AML-193 (cell line): ENCODE measurements at regions not wholly inside any gene's neighbourhood (a gene's known extent, or its start where the extent isn't known, plus 50 kb on each side); places are given as distances from the start of the nearest gene placed in this dataset.
A peak's percentile ranks its signal among the peaks of the same experiment; 100 is the strongest.
"Not testable (repeated sequence)": the region's sequence is repeated elsewhere in the genome, so short reads cannot be mapped to it uniquely, and the experiment has no call there.

Experiments
- DNase-seq, 2 experiments: peaks; one replicate each; lab custom pipeline; 2025; lab: John Stamatoyannopoulos, UW

- DNase-seq, result no peak
Observed at GRCh38 chr6:156600678-156601077, 176.5 kb upstream of the ARID1B start.

DNA sequence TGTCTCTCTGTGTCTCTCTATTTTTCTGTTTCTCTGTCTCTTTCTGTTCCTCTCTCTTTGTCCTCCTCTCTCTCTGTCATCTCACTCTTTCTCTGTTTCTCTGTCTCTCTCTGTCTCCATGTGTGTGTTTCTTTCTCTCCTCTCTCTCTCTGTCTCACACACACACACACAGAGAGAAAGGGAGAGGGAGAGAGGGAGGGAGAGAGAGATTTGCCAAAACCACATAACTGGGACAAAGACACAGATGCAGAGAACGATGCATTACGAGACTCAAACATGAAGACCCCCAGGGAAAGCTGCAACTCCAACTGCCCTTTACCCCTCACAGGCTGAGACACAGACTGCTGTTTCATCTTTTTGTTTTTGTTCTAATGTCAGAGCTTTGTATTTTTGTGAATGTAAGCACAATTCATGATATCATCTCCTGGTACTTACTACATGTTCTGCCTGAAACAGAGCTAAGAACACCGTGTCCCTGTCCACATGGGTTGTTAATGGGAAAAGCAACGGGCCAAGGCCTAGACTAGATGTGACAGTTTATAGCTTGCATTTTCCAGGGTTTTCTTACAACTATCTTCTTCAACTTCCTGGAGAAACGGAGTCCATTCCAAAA is 177.1 kb upstream of the ARID1B start:
- DNase-seq, result no peak

GRCh38 chr6:156599366-156599765 is 177.8 kb upstream of the ARID1B start:
- no peak for DNase-seq

DNA sequence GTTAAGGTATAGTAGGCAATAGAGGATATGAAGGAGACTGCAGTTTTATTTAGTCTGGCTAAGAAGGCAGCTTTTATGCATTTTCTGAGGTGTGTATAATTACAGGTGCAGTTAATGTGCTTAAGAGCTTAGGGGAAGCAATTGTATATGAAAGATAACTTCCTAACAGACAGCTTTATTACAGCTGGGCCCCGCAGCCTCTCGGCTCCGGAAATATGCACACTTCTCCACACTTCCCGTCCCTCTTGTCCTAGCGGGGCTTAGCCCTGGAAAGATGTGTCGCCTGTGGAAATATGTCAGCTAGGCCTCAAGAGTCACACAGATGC is 178.4 kb upstream of the ARID1B start:
- no peak for DNase-seq

GRCh38 chr6:156598071-156598854 is 178.9 kb upstream of the ARID1B start:
- DNase-seq, result no peak

DNA sequence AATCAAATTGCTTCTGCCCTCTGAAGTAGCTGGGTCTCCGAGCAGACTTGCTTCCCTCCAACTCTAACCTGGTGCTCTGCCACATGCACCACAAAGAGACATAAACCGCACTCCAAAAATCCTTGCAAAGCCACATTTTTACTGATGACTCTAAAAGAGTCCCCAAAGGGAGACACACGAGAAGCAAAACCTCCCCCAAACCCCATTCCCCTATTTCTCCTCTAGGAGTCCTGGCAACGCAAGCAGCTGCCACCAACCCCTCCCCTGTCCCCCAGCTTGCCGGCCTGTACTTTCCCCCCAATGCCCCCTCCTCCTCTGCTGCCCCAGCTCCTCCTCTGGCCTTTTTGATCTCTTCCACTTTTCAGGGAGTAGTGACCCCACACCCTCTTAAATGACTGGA is 180.1 kb upstream of the ARID1B start:
- DNase-seq, result no peak

DNA sequence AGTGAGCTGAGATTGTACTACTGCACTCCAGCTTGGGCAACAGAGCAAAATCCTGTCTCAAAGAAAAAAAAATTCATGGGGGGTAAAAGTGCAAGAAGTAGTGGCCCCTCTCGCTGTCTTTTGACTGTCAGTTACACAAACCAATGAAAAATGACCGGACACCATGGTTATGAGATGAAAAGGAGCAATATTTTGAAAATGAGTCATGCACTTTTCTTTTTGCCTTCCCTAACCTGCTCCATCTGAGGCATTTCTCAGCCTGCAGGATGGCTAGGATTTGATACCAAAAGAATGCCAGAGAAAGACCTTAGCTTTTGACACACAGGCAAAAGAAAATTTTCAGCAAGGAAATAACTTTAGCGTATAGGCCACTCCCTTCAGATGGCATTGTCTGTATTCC is 181.7 kb upstream of the ARID1B start:
- DNase-seq, result no peak

DNA sequence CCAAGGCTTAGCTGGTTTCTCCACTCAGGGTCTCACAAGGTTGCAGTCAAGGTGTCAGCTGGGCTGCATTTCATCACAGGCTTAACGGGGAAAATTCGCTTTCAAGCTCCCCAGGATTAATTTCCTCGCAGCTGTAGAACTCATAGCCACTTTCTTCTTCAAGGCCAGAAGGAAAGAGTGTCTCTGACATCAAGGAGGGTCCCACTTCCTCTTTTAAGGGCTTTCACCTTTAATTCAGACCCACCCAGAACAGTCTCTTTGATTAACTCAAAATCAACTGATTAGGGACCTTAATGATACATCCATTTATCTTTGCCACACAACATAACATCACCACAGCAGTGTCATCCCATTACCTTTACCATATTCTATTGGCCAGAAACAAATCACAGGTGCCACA is 183.3 kb upstream of the ARID1B start:
- DNase-seq, result no peak

GRCh38 chr6:156593127-156593526 is 184.1 kb upstream of the ARID1B start:
- no peak for DNase-seq

DNA sequence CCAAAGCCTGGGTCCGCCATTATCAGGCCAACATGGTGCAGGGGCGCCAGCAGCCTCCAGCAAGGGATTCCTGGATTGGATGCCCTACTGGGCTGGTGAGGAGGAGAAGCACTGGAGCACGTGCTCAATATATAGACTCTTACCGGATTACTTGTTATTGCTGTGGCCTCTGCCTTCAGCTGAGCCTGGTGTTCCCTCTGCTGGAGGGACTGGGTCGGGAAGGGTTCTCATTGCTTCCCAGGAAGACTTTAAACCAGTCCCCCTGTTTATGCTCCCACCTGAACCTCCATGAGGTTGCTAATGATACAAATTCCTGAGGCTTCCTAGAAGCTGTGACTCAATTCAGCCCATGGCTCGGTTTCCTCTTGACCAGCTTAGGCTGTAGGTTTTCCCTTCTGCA is 186.7 kb upstream of the ARID1B start:
- no peak for DNase-seq

DNA sequence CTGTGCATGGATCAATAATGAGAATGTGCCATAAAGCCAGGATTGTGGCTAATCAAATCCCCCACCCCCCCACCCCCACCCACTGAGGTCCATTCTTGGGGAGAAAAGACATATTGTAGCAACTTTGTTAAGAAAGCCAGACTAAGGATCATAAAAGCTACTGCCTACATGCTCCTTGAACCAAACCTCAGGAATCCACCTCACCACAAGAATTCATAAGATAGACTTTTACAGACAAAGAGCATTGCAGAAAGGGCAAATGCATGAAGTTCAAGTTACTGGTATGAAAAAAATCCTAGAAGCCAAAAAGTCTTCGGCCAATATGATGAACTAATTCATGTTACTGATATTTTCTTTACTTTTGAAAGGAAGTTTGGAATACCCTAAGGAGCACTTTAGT is 187.9 kb upstream of the ARID1B start:
- no peak for DNase-seq

DNA sequence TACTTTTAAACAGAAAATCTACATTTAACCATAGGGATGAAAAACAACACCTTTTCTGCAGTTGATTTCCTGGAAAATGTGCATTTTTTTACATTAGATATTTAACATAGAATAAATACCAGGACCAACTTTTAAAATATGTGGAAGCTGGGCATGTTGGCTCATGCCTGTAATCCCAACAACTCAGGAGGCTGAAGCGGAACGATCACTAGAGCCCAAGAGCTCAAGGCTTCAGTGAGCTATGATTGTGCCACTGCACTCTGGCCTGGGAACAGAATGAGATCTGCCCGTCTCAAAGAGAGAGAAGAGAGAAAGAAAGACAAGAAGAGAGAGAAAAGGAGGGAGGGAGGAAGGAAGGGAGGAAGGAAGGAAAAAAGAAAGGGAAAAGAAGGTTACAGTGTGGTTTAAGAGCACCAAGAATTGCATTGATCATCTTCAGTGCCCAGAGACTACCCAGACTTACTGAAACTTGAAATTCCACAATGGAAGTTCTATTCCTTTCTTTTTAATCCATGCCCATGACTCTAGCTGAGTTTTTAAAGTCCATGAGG is 189.4 kb upstream of the ARID1B start:
- no peak for DNase-seq

GRCh38 chr6:156587071-156587470 is 190.1 kb upstream of the ARID1B start:
- no peak for DNase-seq

DNA sequence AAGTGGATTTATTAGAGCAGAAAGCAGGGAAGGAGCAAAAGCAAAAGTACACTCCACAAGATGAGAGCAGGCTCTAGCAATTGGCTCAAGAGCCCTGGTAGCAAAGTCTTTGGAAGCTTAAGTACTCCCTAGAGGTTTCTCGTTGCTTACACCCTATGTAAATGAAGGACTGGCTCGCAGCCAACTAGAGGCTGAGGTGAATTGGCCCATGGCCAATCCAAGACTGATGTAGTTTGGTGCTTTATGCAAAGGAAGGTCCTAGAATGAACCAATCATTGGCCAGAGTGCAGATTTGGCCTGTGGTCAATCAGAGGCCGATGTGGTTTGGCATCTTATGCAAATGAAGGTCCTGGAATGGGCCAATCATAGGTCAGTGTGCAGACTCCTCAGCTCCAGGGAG is 191.3 kb upstream of the ARID1B start:
- no peak for DNase-seq

- not testable (repeated sequence) for DNase-seq
Observed at GRCh38 chr6:156584121-156584520, 193.1 kb upstream of the ARID1B start.

DNA sequence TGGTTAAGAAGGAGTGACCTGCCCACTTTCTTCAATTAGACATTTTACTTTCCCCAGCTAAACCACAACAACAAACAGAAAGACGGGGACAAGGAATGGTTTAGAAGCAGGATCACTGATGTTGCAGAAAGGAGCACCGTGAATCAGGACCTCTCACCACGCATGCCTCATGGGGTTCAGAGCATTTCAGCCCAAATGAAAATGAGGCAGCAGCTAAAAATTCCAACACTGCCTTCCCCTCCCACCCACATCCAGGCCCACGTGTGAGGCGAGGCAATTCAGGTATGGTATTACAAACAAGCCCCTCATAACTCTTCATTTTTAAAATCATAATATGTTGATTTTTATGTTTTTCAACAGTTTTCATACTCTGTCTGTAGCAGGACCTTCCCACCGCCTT is 194.1 kb upstream of the ARID1B start:
- no peak for DNase-seq

DNA sequence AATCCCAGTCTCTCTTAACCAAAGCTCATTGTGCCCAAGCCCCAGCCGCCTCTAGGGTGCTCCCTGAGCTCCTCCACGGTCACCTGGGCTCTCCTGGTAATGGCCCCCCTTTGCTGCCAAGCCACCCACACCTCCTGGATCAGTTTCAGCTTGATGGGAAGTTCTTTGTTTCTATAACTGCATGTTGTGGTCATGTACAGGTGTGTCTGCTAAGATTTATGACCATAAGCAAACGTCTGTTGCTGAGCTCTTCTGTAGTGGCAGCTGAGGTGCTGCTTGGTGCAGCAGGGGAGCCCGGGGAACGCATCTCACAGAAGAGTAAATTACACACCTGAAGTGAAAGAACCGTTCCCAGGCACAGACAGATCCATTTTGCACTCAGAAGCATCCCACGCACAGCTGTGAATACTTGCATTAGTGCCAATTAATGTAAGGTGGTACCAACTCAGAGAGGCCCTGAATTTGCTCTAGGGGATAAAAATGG is 194.6 kb upstream of the ARID1B start:
- no peak for DNase-seq

DNA sequence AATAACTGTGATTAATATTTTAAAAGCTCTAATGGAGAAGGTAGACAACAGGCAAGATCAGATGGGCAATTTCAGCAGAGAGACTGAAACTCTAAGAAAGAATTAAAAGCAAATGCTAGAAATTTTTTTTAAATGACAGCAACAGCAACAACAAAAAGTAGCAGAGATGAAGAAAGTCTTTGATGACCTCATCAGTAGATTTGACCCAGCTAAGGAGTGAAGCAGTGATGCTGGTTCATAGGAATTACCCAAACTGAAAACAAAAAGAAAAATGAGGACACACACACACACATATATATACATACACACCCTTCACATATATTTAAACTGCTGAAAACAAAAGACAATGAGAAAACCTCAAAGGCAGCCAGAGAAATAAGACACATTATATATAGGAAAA is 197.6 kb upstream of the ARID1B start:
- no peak for DNase-seq

DNA sequence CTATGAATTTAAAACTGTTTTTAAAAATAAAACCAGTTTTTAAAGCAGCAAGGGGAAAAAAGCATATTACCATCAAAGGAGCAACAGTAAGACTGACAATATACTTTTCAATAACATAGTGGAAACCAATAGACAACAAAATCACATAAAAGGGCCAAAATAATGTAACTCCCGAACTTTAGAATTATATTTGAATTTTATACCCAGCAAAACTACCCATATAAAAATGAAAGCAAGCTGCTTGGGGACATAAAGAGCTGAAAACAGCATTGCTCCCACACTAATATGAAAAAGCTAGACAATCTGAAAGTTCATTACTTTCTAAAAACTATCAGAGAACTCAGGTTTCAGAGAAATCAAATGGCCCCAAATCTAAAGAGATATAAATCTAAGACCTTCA is 199.4 kb upstream of the ARID1B start:
- no peak for DNase-seq

GRCh38 chr6:156575361-156575760 is 201.8 kb upstream of the ARID1B start:
- DNase-seq, result no peak

- DNase-seq, result no peak
Observed at GRCh38 chr6:156564807-156565149, 212.4 kb upstream of the ARID1B start.

DNA sequence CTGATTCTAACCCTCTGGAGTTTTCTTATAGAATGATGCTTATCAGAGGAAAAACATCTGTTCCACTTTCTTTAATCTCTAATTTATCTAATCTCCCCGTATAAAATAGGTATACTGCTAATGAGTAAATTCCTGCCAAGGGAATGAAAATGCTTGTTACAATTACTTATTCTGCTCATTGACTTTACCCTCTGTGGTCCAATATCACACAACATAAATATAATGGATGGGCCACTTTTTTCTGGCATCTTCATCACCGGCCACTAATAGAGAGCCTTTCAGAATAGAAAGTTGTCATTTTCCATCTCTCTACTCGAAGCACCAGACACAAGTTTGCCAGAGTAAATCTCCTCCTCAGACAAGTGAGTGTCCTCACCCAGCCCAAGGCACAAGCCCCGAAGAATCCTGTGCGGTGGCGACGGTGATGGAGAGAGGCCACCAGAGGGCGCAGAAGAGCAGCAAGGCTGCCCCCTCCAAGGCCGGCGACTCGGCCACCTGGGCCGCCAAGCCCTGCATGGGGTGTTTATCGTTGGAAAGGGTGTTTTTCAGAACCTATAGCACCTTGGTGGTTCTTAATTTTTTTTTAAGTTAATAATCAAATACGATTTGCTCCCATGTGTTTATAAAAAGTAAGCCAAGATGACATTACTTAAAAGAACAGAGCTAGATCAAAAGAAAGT is 212.9 kb upstream of the ARID1B start:
- peak; percentile 33 to 53 for DNase-seq

DNA sequence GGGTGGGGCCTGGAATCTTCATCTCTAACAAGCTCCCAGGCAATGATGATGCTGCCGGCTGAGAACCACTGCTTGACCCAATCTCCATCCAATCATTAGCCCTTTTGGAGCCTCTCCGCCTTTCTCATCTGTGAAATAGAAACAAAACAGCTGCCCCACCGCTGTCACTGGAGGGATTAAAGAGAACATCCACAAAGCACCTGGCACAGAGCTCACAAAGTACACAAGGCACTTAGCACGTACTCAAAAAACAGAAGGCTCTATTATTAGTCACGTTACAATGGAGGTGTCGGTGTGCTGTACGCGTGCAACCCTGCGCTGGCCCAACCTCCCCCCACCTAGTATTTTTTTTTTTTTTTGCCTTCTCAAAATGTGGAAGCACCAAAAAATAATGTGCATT is 213.5 kb upstream of the ARID1B start:
- no peak for DNase-seq
